Gastrocnemius medialis (tissue), 4 donors: ENCODE measurements at regions not wholly inside any gene's neighbourhood (a gene's known extent, or its start where the extent isn't known, plus 50 kb on each side); places are given as distances from the start of the nearest gene placed in this dataset.
A peak's percentile ranks its signal among the peaks of the same experiment; 100 is the strongest.

ENCODE experiments used
- ATAC-seq, 2 donors: fragments of 150-250 bp; one replicate each; pipeline ENCODE4 v1.9.1; 2016
- DNase-seq, 2 donors: peaks; one replicate each; pipeline ENCODE4 v3.0.0-alpha.2; 2019
- H3K27ac ChIP-seq, 4 donors: fragments of 200-600 bp; sonication (generic); 1 replicate in 1 of 4; 2 replicates in 3 of 4; pipeline ENCODE4 v1.5.1; 2016 to 2018; ENCODE audit warnings: mild to moderate bottlenecking in 2 of 4, moderate library complexity in 1 of 4
- H3K27me3 ChIP-seq, 3 donors: fragments of 200-600 bp; sonication (generic) in 2 of 3; 1 replicate in 1 of 3; 2 replicates in 2 of 3; pipeline versions ENCODE4 v1.5.1 to v1.6.0; 2016 to 2019; ENCODE audit warnings: mild to moderate bottlenecking in 1 of 3, moderate library complexity in 1 of 3
- H3K36me3 ChIP-seq, 2 donors: fragments of 200-600 bp; sonication (generic) in 1 of 2; one replicate each; pipeline ENCODE4 v1.5.1; 2017 to 2018
- H3K4me1 ChIP-seq, 2 donors: fragments of 200-600 bp; sonication (generic) in 1 of 2; one replicate each; pipeline ENCODE4 v1.5.1; 2016 to 2017; ENCODE audit warnings: mild to moderate bottlenecking in 2 of 2
- H3K4me3 ChIP-seq, 4 donors: fragments of 200-600 bp; sonication (generic) in 3 of 4; 1 replicate in 1 of 4; 2 replicates in 3 of 4; pipeline ENCODE4 v1.5.1; 2016 to 2019; ENCODE audit warnings: mild to moderate bottlenecking in 2 of 4
- H3K9me3 ChIP-seq, 3 donors: fragments of 200-600 bp; sonication (generic) in 2 of 3; 1 replicate in 1 of 3; 2 replicates in 2 of 3; pipeline ENCODE4 v1.5.1; 2016 to 2019
- POLR2A ChIP-seq, 2 donors: fragments of 450-650 bp; IDR thresholded peaks; one replicate each; pipeline ENCODE4 v1.6.1; 2017; ENCODE audit warnings: antibody characterized with exemption in 2 of 2, mild to moderate bottlenecking in 2 of 2, moderate library complexity in 2 of 2
- in situ Hi-C, 4 donors: fragments of 200-750 bp; cut with MboI; loops; one replicate each; pipeline versions ENCODE4 v1.15.0 to v1.8.0; 2017; ENCODE audit warnings: low sequenced_read_pairs in 4 of 4
- intact Hi-C: fragments of 100-400 bp; cut with DNase I; formaldehyde crosslinking; loops from one replicate; pipeline ENCODE4 v1.15.1; 2023; ENCODE audit warnings: low total_unique reads
- TF ChIP-seq, protein P1 (sequence below), 5 experiments: fragments of 450-650 bp in 3 of 5; fragments of 200-600 bp in 2 of 5; sonication (generic) in 2 of 5; IDR thresholded peaks in 4 of 5; conservative IDR thresholded peaks in 1 of 5; 1 replicate in 4 of 5; 2 replicates in 1 of 5; pipeline ENCODE4 v1.5.1; 2016 to 2019; ENCODE audit warnings: antibody characterized with exemption in 5 of 5, mild to moderate bottlenecking in 3 of 5, moderate library complexity in 3 of 5

DNA sequence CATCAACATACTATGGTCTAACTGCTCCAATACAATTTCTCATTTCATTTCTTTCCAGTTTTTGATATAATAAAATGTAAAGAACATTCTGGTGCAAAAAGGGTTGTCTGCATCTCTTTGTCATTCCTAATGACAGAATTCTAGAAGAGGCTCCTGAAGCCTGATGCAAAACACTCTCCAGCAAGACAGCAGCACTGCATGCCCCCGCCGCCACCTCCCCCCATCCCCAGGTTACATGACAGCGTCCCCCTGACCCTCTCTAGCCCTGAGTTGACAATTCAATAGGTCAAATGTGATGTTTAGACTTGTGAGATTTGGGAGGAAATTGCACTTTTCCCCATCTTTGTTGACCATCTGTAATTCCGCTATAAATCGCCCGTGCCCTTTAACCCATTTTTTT, 64.6 kb upstream of the C1orf21 start:
- intact Hi-C loops = no loop called here
- no peaks in the 10 kb centered on the region for H3K36me3 ChIP-seq
- no peak overlapping the region for H3K4me3 ChIP-seq
- H3K4me1 ChIP-seq = no peaks in the 10 kb centered on the region
- ATAC-seq (no peak), DNase-seq (no peak)
- TF ChIP-seq, protein P1, sequence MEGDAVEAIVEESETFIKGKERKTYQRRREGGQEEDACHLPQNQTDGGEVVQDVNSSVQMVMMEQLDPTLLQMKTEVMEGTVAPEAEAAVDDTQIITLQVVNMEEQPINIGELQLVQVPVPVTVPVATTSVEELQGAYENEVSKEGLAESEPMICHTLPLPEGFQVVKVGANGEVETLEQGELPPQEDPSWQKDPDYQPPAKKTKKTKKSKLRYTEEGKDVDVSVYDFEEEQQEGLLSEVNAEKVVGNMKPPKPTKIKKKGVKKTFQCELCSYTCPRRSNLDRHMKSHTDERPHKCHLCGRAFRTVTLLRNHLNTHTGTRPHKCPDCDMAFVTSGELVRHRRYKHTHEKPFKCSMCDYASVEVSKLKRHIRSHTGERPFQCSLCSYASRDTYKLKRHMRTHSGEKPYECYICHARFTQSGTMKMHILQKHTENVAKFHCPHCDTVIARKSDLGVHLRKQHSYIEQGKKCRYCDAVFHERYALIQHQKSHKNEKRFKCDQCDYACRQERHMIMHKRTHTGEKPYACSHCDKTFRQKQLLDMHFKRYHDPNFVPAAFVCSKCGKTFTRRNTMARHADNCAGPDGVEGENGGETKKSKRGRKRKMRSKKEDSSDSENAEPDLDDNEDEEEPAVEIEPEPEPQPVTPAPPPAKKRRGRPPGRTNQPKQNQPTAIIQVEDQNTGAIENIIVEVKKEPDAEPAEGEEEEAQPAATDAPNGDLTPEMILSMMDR (IDR thresholded peaks at IDR 0.05 in 4 of 5, conservative IDR thresholded peaks at IDR 0.05 in 1 of 5) = no peak
- no peak for TF ChIP-seq POLR2A (IDR thresholded peaks at IDR 0.05)
- in situ Hi-C loops = no loop called here
- H3K9me3 ChIP-seq = no peaks in the 10 kb centered on the region
- H3K27ac ChIP-seq = no peak overlapping the region
- H3K27me3 ChIP-seq = no peaks in the 10 kb centered on the region

DNA sequence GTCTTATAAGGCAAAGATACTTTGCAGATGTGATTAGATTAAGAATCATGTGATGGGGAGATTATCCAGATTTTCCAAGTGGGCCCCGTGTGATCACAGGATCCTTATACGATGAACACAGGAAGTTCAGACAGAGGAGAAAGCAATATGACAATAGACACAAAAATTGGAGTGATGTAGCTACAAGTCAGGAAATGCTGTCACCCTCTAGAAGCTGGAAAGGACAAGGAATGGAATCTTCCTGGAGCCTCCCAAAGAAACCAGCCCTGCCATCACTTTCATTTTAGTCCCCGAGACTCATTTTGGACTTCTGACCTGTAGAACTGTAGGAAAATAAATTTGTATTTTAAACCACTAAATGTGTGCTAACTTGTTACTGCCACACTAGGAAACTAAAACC, 61.9 kb upstream of the C1orf21 start:
- no peak overlapping the region for H3K4me3 ChIP-seq
- H3K9me3 ChIP-seq = no peaks in the 10 kb centered on the region
- no peak for TF ChIP-seq POLR2A (IDR thresholded peaks at IDR 0.05)
- TF ChIP-seq, protein P1 (IDR thresholded peaks at IDR 0.05 in 4 of 5, conservative IDR thresholded peaks at IDR 0.05 in 1 of 5) = no peak
- peaks cover 0 to 7% of the 10 kb centered on the region in 2 donors for H3K4me1 ChIP-seq
- DNase-seq (no peak), ATAC-seq (no peak)
- no peak overlapping the region for H3K27ac ChIP-seq
- intact Hi-C loops = no loop called here
- no peaks in the 10 kb centered on the region for H3K36me3 ChIP-seq
- no peaks in the 10 kb centered on the region for H3K27me3 ChIP-seq
- in situ Hi-C loops = no loop called here

DNA sequence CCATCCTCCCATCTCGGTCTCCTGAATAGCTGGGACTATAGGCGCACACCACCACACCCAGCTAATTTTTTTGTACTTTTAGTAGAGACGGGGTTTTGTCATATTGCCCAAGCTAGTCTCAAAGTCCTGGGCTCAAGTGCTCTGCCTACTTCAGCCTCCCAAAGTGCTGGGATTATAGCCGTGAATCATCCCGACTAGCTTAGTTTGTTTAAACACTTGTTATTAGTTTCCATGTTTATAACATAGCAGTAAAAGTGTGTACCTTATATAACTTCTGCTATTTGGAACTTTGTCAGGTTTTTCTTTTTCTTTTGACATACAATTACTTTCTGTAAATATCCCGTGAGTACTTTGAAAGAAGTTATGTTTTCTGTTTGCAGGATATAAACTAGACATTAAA, 60.6 kb upstream of the C1orf21 start:
- H3K27ac ChIP-seq = no peak overlapping the region
- H3K4me3 ChIP-seq = no peak overlapping the region

DNA sequence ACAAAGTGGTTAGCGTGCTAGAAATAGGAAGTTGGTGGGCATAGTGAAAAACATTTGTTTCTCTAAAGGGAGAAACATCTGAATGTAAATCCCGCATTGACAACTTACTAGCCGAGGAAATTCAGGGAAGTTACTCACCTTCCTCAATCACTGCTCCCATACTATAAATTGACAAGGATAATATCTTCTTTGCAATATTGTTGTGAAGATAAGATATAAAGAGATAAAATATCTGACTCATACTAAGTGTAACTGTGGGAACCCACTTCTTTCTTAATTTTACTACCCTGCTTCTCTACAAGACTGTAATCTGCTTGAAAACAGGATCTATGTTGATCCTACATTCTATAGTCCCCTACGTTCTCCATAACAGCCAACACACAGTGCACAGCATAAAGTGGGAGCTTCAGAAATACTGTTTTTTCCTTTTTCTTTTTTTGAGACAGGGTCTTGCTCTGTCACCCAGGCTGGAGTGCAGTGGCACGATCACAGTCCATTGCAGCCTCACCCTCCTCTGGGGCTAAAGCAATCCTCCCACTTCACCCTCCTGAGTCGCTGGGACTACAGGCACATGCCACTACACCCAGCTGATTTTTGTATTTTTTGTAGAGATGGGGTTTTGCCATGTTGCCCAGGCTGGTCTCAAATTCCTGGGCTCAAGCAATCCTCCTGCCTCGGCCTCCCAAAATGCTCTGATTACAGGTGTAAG, 57.4 kb upstream of the C1orf21 start:
- Histone ChIP-seq H3K4me3 (no peak overlapping the region), H3K9me3 (no peaks in the 10 kb centered on the region), H3K4me1 (peaks cover 0 to 17% of the 10 kb centered on the region in 2 donors), H3K27me3 (no peaks in the 10 kb centered on the region), H3K36me3 (no peaks in the 10 kb centered on the region), H3K27ac (peak overlapping the region in 1 of 4 donors; percentile 21)
- intact Hi-C loops = no loop called here
- DNase-seq = no peak
- no peak for ATAC-seq
- TF ChIP-seq, protein P1 (IDR thresholded peaks at IDR 0.05 in 4 of 5, conservative IDR thresholded peaks at IDR 0.05 in 1 of 5) = no peak
- TF ChIP-seq POLR2A (IDR thresholded peaks at IDR 0.05) = no peak
- in situ Hi-C loops = no loop called here

More for the DNA sequence above, 60.6 kb upstream of the C1orf21 start:
- H3K36me3 ChIP-seq = no peaks in the 10 kb centered on the region
- no peaks in the 10 kb centered on the region for H3K9me3 ChIP-seq
- TF ChIP-seq, protein P1 (IDR thresholded peaks at IDR 0.05 in 4 of 5, conservative IDR thresholded peaks at IDR 0.05 in 1 of 5) = no peak
- TF ChIP-seq POLR2A (IDR thresholded peaks at IDR 0.05) = no peak
- intact Hi-C loops (no loop called here), in situ Hi-C loops (no loop called here)
- no peaks in the 10 kb centered on the region for H3K27me3 ChIP-seq
- DNase-seq (no peak), ATAC-seq (no peak)
- peaks cover 0 to 17% of the 10 kb centered on the region in 2 donors for H3K4me1 ChIP-seq
